SK-N-SH treated with all-trans-retinoic acid at 6 μM for 48 hours (cell line): ENCODE measurements at regions not wholly inside any gene's neighbourhood (a gene's known extent, or its start where the extent isn't known, plus 50 kb on each side); places are given as distances from the start of the nearest gene placed in this dataset.

Source experiments
- ATAC-seq: fragments of 200-7000 bp; cut with Tn5 transposase; 3 replicates; pipeline ENCODE4 v1.9.1; 2020; ENCODE audit warnings: mild to moderate bottlenecking, moderate library complexity
- ARNTL ChIP-seq: fragments of 450-650 bp; formaldehyde crosslinking; IDR thresholded peaks from 2 replicates; pipeline ENCODE4 v1.5.0; 2020; ENCODE audit warnings: low read depth, mild to moderate bottlenecking, moderate library complexity, borderline replicate concordance
- BACH2 ChIP-seq: fragments of 250-450 bp; sonication (Bioruptor Pico); IDR thresholded peaks from 2 replicates; pipeline ENCODE4 v1.9.0; 2021; ENCODE audit warnings: mild to moderate bottlenecking, borderline replicate concordance
- ESRRG ChIP-seq: fragments of 250-450 bp; sonication (Bioruptor Pico); IDR thresholded peaks from 2 replicates; pipeline ENCODE4 v1.6.1; 2021; ENCODE audit warnings: mild to moderate bottlenecking
- GLIS3 ChIP-seq: fragments of 250-450 bp; sonication (Bioruptor Pico); IDR thresholded peaks from 2 replicates; pipeline ENCODE4 v1.5.0; 2020; ENCODE audit warnings: mild to moderate bottlenecking, moderate library complexity
- PPARA ChIP-seq: fragments of 250-450 bp; sonication (Bioruptor Pico); IDR thresholded peaks from 2 replicates; pipeline ENCODE4 v1.5.0; 2020; ENCODE audit warnings: mild to moderate bottlenecking, borderline replicate concordance
- RARB ChIP-seq: fragments of 250-450 bp; sonication (Bioruptor Pico); IDR thresholded peaks from 2 replicates; pipeline ENCODE4 v1.8.0; 2021; ENCODE audit warnings: mild to moderate bottlenecking, moderate library complexity
- SNAI2 ChIP-seq: fragments of 250-450 bp; sonication (Bioruptor Pico); IDR thresholded peaks from 2 replicates; pipeline ENCODE4 v1.5.0; 2020; ENCODE audit warnings: mild to moderate bottlenecking, moderate library complexity
- TCF4 ChIP-seq: fragments of 250-450 bp; sonication (Bioruptor Pico); IDR thresholded peaks from 2 replicates; pipeline ENCODE4 v1.8.0; 2021; ENCODE audit warnings: mild to moderate bottlenecking, moderate library complexity, borderline replicate concordance
- TOX ChIP-seq: fragments of 250-450 bp; sonication (Bioruptor Pico); IDR thresholded peaks from 2 replicates; pipeline ENCODE4 v1.8.0; 2021; ENCODE audit warnings: mild to moderate bottlenecking, moderate library complexity, borderline replicate concordance
- ZC3H10 ChIP-seq: fragments of 250-450 bp; sonication (Bioruptor Pico); IDR thresholded peaks from 2 replicates; pipeline ENCODE4 v1.5.1; 2021; ENCODE audit warnings: mild to moderate bottlenecking, moderate library complexity
- ZFP3 ChIP-seq: fragments of 250-450 bp; sonication (Bioruptor Pico); IDR thresholded peaks from 2 replicates; pipeline ENCODE4 v1.5.0; 2020; ENCODE audit warnings: mild to moderate bottlenecking, moderate library complexity
- ZFP30 ChIP-seq: fragments of 450-650 bp; formaldehyde crosslinking; IDR thresholded peaks from 2 replicates; pipeline ENCODE4 v1.5.0; 2022; ENCODE audit warnings: mild to moderate bottlenecking, moderate library complexity
- ZNF565 ChIP-seq: fragments of 450-650 bp; formaldehyde crosslinking; conservative IDR thresholded peaks from 2 replicates; pipeline ENCODE4 v1.5.0; 2020; ENCODE audit warnings: low read depth, mild to moderate bottlenecking, moderate library complexity
- ZNF70 ChIP-seq: fragments of 450-650 bp; formaldehyde crosslinking; IDR thresholded peaks from 2 replicates; pipeline ENCODE4 v1.5.0; 2020; ENCODE audit warnings: mild to moderate bottlenecking, moderate library complexity
- ZNF8 ChIP-seq: fragments of 450-650 bp; formaldehyde crosslinking; IDR thresholded peaks from 2 replicates; pipeline ENCODE4 v1.5.0; 2020; ENCODE audit warnings: mild to moderate bottlenecking, moderate library complexity
- TF ChIP-seq, protein P1 (sequence below): fragments of 250-450 bp; sonication (Bioruptor Pico); IDR thresholded peaks from 2 replicates; pipeline ENCODE4 v1.5.0; 2020; ENCODE audit warnings: mild to moderate bottlenecking, moderate library complexity
- TF ChIP-seq, protein P2 (sequence below): fragments of 250-450 bp; sonication (Bioruptor Pico); IDR thresholded peaks from 2 replicates; pipeline ENCODE4 v1.5.1; 2020; ENCODE audit warnings: low read depth, mild to moderate bottlenecking, moderate library complexity
- TF ChIP-seq, protein P3 (sequence below): fragments of 250-450 bp; sonication (Bioruptor Pico); IDR thresholded peaks from 2 replicates; pipeline ENCODE4 v1.8.0; 2021; ENCODE audit warnings: low read depth, mild to moderate bottlenecking, moderate library complexity, borderline replicate concordance
- TF ChIP-seq, protein P4 (sequence below): fragments of 250-450 bp; sonication (Bioruptor Pico); IDR thresholded peaks from 2 replicates; pipeline ENCODE4 v1.8.0; 2020; ENCODE audit warnings: mild to moderate bottlenecking, moderate library complexity, borderline replicate concordance

DNA sequence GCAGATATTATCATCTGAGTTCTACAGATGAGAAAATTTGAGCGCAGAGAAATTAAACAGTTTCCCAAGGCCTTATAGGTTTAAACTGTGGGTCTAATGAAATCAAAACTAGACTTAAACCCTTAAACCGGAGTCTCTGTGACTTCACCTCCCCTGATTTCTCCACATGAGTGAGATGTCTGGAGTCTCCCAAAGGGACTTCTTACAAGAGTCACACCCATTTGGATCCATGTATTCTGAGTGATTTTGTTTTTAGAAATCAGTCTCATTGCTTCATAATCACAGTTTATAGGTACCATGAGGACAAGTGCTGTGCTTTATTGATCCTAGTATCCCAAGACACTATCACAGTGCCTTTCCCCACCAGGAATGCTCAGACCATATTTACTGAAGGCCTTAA lies 206.0 kb upstream of the JUN start (continued):
- TF ChIP-seq, protein P1, sequence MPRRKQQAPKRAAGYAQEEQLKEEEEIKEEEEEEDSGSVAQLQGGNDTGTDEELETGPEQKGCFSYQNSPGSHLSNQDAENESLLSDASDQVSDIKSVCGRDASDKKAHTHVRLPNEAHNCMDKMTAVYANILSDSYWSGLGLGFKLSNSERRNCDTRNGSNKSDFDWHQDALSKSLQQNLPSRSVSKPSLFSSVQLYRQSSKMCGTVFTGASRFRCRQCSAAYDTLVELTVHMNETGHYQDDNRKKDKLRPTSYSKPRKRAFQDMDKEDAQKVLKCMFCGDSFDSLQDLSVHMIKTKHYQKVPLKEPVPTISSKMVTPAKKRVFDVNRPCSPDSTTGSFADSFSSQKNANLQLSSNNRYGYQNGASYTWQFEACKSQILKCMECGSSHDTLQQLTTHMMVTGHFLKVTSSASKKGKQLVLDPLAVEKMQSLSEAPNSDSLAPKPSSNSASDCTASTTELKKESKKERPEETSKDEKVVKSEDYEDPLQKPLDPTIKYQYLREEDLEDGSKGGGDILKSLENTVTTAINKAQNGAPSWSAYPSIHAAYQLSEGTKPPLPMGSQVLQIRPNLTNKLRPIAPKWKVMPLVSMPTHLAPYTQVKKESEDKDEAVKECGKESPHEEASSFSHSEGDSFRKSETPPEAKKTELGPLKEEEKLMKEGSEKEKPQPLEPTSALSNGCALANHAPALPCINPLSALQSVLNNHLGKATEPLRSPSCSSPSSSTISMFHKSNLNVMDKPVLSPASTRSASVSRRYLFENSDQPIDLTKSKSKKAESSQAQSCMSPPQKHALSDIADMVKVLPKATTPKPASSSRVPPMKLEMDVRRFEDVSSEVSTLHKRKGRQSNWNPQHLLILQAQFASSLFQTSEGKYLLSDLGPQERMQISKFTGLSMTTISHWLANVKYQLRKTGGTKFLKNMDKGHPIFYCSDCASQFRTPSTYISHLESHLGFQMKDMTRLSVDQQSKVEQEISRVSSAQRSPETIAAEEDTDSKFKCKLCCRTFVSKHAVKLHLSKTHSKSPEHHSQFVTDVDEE (CRISPR knock-in tag), result no peak
- TF ChIP-seq BACH2 (CRISPR knock-in tag) (no peak), ZFP3 (CRISPR knock-in tag) (no peak)
- TF ChIP-seq, protein P2, sequence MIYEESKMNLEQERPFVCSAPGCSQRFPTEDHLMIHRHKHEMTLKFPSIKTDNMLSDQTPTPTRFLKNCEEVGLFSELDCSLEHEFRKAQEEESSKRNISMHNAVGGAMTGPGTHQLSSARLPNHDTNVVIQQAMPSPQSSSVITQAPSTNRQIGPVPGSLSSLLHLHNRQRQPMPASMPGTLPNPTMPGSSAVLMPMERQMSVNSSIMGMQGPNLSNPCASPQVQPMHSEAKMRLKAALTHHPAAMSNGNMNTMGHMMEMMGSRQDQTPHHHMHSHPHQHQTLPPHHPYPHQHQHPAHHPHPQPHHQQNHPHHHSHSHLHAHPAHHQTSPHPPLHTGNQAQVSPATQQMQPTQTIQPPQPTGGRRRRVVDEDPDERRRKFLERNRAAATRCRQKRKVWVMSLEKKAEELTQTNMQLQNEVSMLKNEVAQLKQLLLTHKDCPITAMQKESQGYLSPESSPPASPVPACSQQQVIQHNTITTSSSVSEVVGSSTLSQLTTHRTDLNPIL (CRISPR knock-in tag), result no peak
- TF ChIP-seq, all 23 proteins: peak for 0

DNA sequence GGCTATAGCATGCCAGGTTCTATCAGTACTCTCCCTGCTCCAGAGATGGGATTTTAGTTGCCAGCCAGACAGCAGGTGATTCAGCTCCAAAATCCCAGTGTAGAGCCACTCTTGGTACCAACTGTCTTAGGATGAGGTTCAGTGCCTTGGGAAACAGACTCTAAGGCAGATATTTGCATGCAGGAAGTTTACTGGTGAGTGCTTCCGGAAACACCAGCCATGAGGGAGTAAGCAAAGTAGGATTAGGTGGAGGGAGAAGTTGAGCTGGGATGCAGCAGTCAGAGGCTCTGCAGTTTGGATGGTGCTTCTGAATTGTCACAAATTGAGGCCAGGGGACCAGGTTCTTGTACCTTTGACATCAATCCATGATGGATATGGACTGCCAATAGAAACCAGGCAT lies 207.5 kb upstream of the JUN start:
- ATAC-seq, result no peak
- TF ChIP-seq RARB (CRISPR knock-in tag), result no peak
- no peak for TF ChIP-seq SNAI2 (CRISPR knock-in tag)
- TF ChIP-seq, protein P3, sequence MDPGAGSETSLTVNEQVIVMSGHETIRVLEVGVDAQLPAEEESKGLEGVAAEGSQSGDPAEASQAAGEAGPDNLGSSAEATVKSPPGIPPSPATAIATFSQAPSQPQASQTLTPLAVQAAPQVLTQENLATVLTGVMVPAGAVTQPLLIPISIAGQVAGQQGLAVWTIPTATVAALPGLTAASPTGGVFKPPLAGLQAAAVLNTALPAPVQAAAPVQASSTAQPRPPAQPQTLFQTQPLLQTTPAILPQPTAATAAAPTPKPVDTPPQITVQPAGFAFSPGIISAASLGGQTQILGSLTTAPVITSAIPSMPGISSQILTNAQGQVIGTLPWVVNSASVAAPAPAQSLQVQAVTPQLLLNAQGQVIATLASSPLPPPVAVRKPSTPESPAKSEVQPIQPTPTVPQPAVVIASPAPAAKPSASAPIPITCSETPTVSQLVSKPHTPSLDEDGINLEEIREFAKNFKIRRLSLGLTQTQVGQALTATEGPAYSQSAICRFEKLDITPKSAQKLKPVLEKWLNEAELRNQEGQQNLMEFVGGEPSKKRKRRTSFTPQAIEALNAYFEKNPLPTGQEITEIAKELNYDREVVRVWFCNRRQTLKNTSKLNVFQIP (CRISPR knock-in tag), result no peak
- no peak for TF ChIP-seq TOX (CRISPR knock-in tag)
- TF ChIP-seq ARNTL (CRISPR knock-in tag), result no peak
- TF ChIP-seq GLIS3, result no peak
- TF ChIP-seq, protein P4, sequence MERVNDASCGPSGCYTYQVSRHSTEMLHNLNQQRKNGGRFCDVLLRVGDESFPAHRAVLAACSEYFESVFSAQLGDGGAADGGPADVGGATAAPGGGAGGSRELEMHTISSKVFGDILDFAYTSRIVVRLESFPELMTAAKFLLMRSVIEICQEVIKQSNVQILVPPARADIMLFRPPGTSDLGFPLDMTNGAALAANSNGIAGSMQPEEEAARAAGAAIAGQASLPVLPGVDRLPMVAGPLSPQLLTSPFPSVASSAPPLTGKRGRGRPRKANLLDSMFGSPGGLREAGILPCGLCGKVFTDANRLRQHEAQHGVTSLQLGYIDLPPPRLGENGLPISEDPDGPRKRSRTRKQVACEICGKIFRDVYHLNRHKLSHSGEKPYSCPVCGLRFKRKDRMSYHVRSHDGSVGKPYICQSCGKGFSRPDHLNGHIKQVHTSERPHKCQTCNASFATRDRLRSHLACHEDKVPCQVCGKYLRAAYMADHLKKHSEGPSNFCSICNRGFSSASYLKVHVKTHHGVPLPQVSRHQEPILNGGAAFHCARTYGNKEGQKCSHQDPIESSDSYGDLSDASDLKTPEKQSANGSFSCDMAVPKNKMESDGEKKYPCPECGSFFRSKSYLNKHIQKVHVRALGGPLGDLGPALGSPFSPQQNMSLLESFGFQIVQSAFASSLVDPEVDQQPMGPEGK, result no peak
- no peak for TF ChIP-seq ZNF565
- no peak for TF ChIP-seq PPARA (CRISPR knock-in tag)

DNA sequence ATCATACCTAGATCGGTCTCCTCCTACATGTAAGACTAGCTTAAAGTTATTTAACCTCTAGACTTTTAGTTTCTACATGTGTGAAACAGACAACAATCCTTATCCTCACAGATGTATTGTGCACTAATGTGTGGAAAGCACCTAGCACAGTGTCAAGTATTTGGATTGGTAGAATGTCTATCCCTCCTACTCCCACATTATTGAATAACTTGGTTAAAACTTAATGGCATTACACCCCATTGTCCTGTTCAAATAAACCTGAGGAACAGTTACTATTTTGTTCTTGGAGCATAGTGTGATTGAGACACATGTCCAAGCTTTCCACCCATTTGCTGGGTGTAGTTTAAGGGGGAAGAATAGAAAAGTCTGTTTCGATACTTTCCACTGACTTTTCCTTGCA lies 208.8 kb upstream of the JUN start:
- no peak for ATAC-seq
- TF ChIP-seq ZC3H10 (CRISPR knock-in tag), result no peak
- TF ChIP-seq ARNTL (CRISPR knock-in tag), result no peak
- no peak for TF ChIP-seq SNAI2 (CRISPR knock-in tag)
- no peak for TF ChIP-seq ZNF70
- TF ChIP-seq TCF4 (CRISPR knock-in tag), result no peak
- TF ChIP-seq, protein P4, result no peak
- TF ChIP-seq, protein P3 (CRISPR knock-in tag), result no peak
- no peak for TF ChIP-seq RARB (CRISPR knock-in tag)
- no peak for TF ChIP-seq BACH2 (CRISPR knock-in tag)
- no peak for TF ChIP-seq ZNF8 (CRISPR knock-in tag)
- TF ChIP-seq ZFP30 (CRISPR knock-in tag), result no peak
- TF ChIP-seq ESRRG (CRISPR knock-in tag), result no peak
